H1 (cell line): ENCODE measurements at regions not wholly inside any gene's neighbourhood (a gene's known extent, or its start where the extent isn't known, plus 50 kb on each side); places are given as distances from the start of the nearest gene placed in this dataset.

Experiments
- TCF12 ChIP-seq: IDR thresholded peaks from 2 replicates; pipeline ENCODE4 v1.6.1; 2011; ENCODE audit warnings: low read depth, mild to moderate bottlenecking, low read length
- ZNF274 ChIP-seq: IDR thresholded peaks from 2 replicates; pipeline ENCODE4 v1.7.0; 2012; ENCODE audit warnings: low read length, borderline replicate concordance; ENCODE audit errors: extremely low read depth
- TF ChIP-seq, protein P1 (sequence below), 3 experiments: IDR thresholded peaks; 1 replicate in 2 of 3; 2 replicates in 1 of 3; pipeline versions ENCODE4 v1.5.1 to v1.6.1; 2011; ENCODE audit warnings: low read length in 3 of 3, mild to moderate bottlenecking in 3 of 3, inconsistent platforms in 2 of 3, low read depth in 1 of 3, moderate library complexity in 1 of 3; ENCODE audit not compliant: insufficient read depth in 1 of 3; ENCODE audit errors: control extremely low read depth in 1 of 3

DNA sequence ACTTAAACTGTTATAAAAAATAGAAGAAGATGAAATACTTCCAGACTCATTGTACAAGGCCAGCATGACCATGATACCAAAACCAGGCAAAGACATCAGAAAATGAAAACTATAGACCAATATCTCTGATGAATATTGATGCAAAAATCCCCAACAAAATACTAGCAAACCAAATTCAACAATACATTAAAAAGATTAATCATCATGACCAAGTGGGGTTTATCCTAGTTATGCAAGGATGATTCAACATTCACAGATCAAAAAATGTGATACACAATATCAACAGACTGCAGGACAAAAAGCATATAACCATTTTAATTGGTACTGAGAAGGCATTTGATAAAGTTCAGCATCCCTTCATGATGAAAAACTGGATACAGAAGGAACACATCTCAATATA lies 824.5 kb upstream of the RAG2 start (continued):
- TF ChIP-seq, protein P1, sequence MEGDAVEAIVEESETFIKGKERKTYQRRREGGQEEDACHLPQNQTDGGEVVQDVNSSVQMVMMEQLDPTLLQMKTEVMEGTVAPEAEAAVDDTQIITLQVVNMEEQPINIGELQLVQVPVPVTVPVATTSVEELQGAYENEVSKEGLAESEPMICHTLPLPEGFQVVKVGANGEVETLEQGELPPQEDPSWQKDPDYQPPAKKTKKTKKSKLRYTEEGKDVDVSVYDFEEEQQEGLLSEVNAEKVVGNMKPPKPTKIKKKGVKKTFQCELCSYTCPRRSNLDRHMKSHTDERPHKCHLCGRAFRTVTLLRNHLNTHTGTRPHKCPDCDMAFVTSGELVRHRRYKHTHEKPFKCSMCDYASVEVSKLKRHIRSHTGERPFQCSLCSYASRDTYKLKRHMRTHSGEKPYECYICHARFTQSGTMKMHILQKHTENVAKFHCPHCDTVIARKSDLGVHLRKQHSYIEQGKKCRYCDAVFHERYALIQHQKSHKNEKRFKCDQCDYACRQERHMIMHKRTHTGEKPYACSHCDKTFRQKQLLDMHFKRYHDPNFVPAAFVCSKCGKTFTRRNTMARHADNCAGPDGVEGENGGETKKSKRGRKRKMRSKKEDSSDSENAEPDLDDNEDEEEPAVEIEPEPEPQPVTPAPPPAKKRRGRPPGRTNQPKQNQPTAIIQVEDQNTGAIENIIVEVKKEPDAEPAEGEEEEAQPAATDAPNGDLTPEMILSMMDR (IDR thresholded peaks at IDR 0.05; ENCODE audit: control extremely low read depth in 1 of 3, insufficient read depth in 1 of 3, low read depth in 1 of 3, low read length in 3 of 3) = no peak
- TF ChIP-seq ZNF274 (no peak), TCF12 (no peak)
